H1 (cell line): ENCODE measurements at regions not wholly inside any gene's neighbourhood (a gene's known extent, or its start where the extent isn't known, plus 50 kb on each side); places are given as distances from the start of the nearest gene placed in this dataset.
A peak's percentile ranks its signal among the peaks of the same experiment; 100 is the strongest.

Experiments used
- CTCF ChIA-PET: fragments of 300-600 bp; sonication (Branson Sonifier 250); formaldehyde crosslinking; loops from one replicate; lab custom pipeline; 2021; ENCODE audit not compliant: partially characterized antibody; lab: Charles Lee
- POLR2A ChIA-PET: fragments of 300-600 bp; sonication (Branson Sonifier 250); formaldehyde crosslinking; loops from one replicate; lab custom pipeline; 2021; ENCODE audit warnings: inconsistent platforms; ENCODE audit not compliant: partially characterized antibody; lab: Charles Lee
- DNase-seq, 2 experiments: peaks; one replicate each; pipeline versions ENCODE4 v3.0.0 to v3.0.0-alpha.2; 2010 to 2022; ENCODE audit warnings: low spot score in 2 of 2, low read depth in 1 of 2, mixed read lengths in 1 of 2
- FAIRE-seq: peaks from 2 replicates; lab custom pipeline; 2011; peaks lifted over from hg19 to GRCh38; lab: Jason Lieb, UNC
- H2AFZ ChIP-seq: 2 replicates; pipeline ENCODE4 v1.8.1; 2012; ENCODE audit warnings: low read length, inconsistent platforms
- H2AK5ac ChIP-seq: 2 replicates; pipeline ENCODE4 v1.6.1; 2013; ENCODE audit warnings: low read depth, low read length
- H2BK120ac ChIP-seq: replicated peaks from 2 replicates; pipeline ENCODE3; 2013; ENCODE audit warnings: low read depth, low read length, inconsistent platforms
- H2BK12ac ChIP-seq: 2 replicates; pipeline ENCODE4 v1.6.1; 2013; ENCODE audit warnings: low read depth, low read length
- H2BK15ac ChIP-seq: 2 replicates; pipeline ENCODE4 v1.6.1; 2013; ENCODE audit warnings: low read length
- H2BK20ac ChIP-seq: 2 replicates; pipeline ENCODE4 v1.6.1; 2013; ENCODE audit warnings: low read length
- H2BK5ac ChIP-seq: 2 replicates; pipeline ENCODE4 v1.6.1; 2013; ENCODE audit warnings: low read depth, low read length
- H3K14ac ChIP-seq: 2 replicates; pipeline ENCODE4 v1.6.1; 2013; ENCODE audit warnings: inconsistent platforms; ENCODE audit not compliant: insufficient read length
- H3K18ac ChIP-seq: 2 replicates; pipeline ENCODE4 v1.6.1; 2013; ENCODE audit warnings: low read length; ENCODE audit errors: extremely low read depth
- H3K23ac ChIP-seq: 2 replicates; pipeline ENCODE4 v1.6.1; 2013; ENCODE audit warnings: inconsistent platforms; ENCODE audit not compliant: insufficient read length
- H3K23me2 ChIP-seq: 2 replicates; pipeline ENCODE4 v1.6.1; 2013; ENCODE audit warnings: low read depth, low read length
- H3K27ac ChIP-seq: 2 replicates; pipeline ENCODE4 v1.6.1; 2011; ENCODE audit warnings: low read depth, low read length, inconsistent platforms
- H3K27me3 ChIP-seq, 4 experiments: replicated peaks in 1 of 4; 1 replicate in 1 of 4; 2 replicates in 3 of 4; pipeline versions ENCODE4 v1.6.1 to v1.8.1; 2011 to 2013; ENCODE audit warnings: low read length in 3 of 4, mild to moderate bottlenecking in 3 of 4, inconsistent platforms in 2 of 4, mixed read lengths in 2 of 4, moderate library complexity in 1 of 4; ENCODE audit not compliant: control insufficient read depth in 3 of 4, insufficient read depth in 3 of 4; ENCODE audit errors: extremely low read depth in 1 of 4
- H3K36me3 ChIP-seq, 4 experiments: 2 replicates each; pipeline versions ENCODE4 v1.6.1 to v1.8.1; 2011 to 2013; ENCODE audit warnings: mild to moderate bottlenecking in 4 of 4, low read length in 3 of 4, moderate library complexity in 2 of 4, control low read depth in 1 of 4, inconsistent platforms in 1 of 4; ENCODE audit not compliant: insufficient read depth in 4 of 4, control insufficient read depth in 2 of 4
- H3K4ac ChIP-seq: replicated peaks from 2 replicates; pipeline ENCODE3; 2013; ENCODE audit warnings: low read length, low read depth, mixed read lengths, inconsistent platforms; ENCODE audit not compliant: insufficient read length
- H3K4me1 ChIP-seq, 4 experiments: replicated peaks in 1 of 4; 1 replicate in 1 of 4; 2 replicates in 3 of 4; pipeline versions ENCODE4 v1.6.1 to v1.8.1; 2011 to 2013; ENCODE audit warnings: low read length in 3 of 4, inconsistent platforms in 2 of 4, mixed read lengths in 1 of 4; ENCODE audit not compliant: insufficient read depth in 4 of 4, control insufficient read depth in 3 of 4
- H3K4me2 ChIP-seq, 2 experiments: 2 replicates each; pipeline versions ENCODE4 v1.6.1 to v1.8.1; 2011 to 2013; ENCODE audit warnings: low read depth in 2 of 2, low read length in 2 of 2, control low read depth in 1 of 2, inconsistent platforms in 1 of 2, mild to moderate bottlenecking in 1 of 2; ENCODE audit not compliant: insufficient read depth in 1 of 2
- H3K4me3 ChIP-seq, 4 experiments: fragments of 200-600, 300-600 bp in 1 of 4; sonication (generic), shearing (Covaris generic), sonication (Bioruptor Twin) in 1 of 4; 2 replicates each; pipeline versions ENCODE4 v1.5.1 to v1.8.1; 2011 to 2016; ENCODE audit warnings: low read length in 4 of 4, low read depth in 3 of 4, control low read depth in 2 of 4, inconsistent platforms in 2 of 4, mild to moderate bottlenecking in 2 of 4, mixed read lengths in 1 of 4, moderate library complexity in 1 of 4; ENCODE audit not compliant: insufficient read depth in 2 of 4; ENCODE audit errors: extremely low read depth in 1 of 4
- H3K56ac ChIP-seq: replicated peaks from 2 replicates; pipeline ENCODE3; 2013; ENCODE audit warnings: low read depth, mild to moderate bottlenecking, mixed read lengths, low read length, inconsistent platforms; ENCODE audit not compliant: insufficient read length
- H3K79me1 ChIP-seq: 2 replicates; pipeline ENCODE4 v1.6.1; 2013; ENCODE audit warnings: low read depth, low read length, control low read depth
- H3K79me2 ChIP-seq, 2 experiments: 2 replicates each; pipeline versions ENCODE4 v1.6.1 to v1.8.1; 2012 to 2013; ENCODE audit warnings: low read length in 2 of 2, mild to moderate bottlenecking in 2 of 2, inconsistent platforms in 1 of 2; ENCODE audit not compliant: insufficient read depth in 2 of 2, control insufficient read depth in 1 of 2
- H3K9ac ChIP-seq, 4 experiments: replicated peaks in 1 of 4; 1 replicate in 1 of 4; 2 replicates in 3 of 4; pipeline versions ENCODE4 v1.6.1 to v1.8.1; 2011 to 2013; ENCODE audit warnings: low read depth in 3 of 4, low read length in 3 of 4, control low read depth in 2 of 4, mild to moderate bottlenecking in 2 of 4, moderate library complexity in 2 of 4, inconsistent platforms in 1 of 4; ENCODE audit errors: extremely low read depth in 1 of 4
- H3K9me3 ChIP-seq, 2 experiments: 2 replicates each; pipeline versions ENCODE4 v1.6.1 to v1.8.1; 2012 to 2013; ENCODE audit warnings: mild to moderate bottlenecking in 2 of 2, moderate library complexity in 2 of 2, control low read depth in 1 of 2, inconsistent platforms in 1 of 2, low read depth in 1 of 2, low read length in 1 of 2, mixed read lengths in 1 of 2; ENCODE audit not compliant: insufficient read depth in 2 of 2
- H4K20me1 ChIP-seq, 2 experiments: replicated peaks in 1 of 2; 2 replicates each; pipeline versions ENCODE3 to v1.8.1; 2011 to 2013; ENCODE audit warnings: inconsistent platforms in 2 of 2, low read length in 2 of 2, mild to moderate bottlenecking in 1 of 2; ENCODE audit not compliant: insufficient read depth in 2 of 2, control insufficient read depth in 1 of 2
- H4K5ac ChIP-seq: 2 replicates; pipeline ENCODE4 v1.6.1; 2013; ENCODE audit warnings: low read length, low read depth, mixed read lengths, inconsistent platforms; ENCODE audit not compliant: insufficient read length
- H4K8ac ChIP-seq: 2 replicates; pipeline ENCODE4 v1.8.0; 2013; ENCODE audit warnings: mild to moderate bottlenecking, moderate library complexity, low read length, inconsistent platforms; ENCODE audit not compliant: insufficient read depth; ENCODE audit errors: extremely low read depth
- H4K91ac ChIP-seq: replicated peaks from 2 replicates; pipeline ENCODE3; 2013; ENCODE audit warnings: low read length, mixed read lengths, inconsistent platforms; ENCODE audit not compliant: insufficient read length
- BACH1 ChIP-seq: IDR thresholded peaks from 2 replicates; pipeline ENCODE4 v1.6.1; 2012; ENCODE audit warnings: low read length, improper control_type of control experiment
- WGBS, 2 experiments: shearing (Covaris generic) in 1 of 2; methylation state at CpG; one replicate each; pipeline versions ENCODE4 v1.1.6 to v1.1.7; 2013 to 2015; ENCODE audit warnings: low lambda C conversion rate in 2 of 2, mixed read lengths in 2 of 2, inconsistent platforms in 1 of 2, low coverage in 1 of 2, missing lambda C conversion rate in 1 of 2; ENCODE audit not compliant: insufficient replicate concordance in 2 of 2, insufficient coverage in 1 of 2, insufficient read length in 1 of 2; ENCODE audit errors: extremely low coverage in 1 of 2, missing lambda C conversion rate in 1 of 2; 5-methylcytosine and 5-hydroxymethylcytosine counted together

DNA sequence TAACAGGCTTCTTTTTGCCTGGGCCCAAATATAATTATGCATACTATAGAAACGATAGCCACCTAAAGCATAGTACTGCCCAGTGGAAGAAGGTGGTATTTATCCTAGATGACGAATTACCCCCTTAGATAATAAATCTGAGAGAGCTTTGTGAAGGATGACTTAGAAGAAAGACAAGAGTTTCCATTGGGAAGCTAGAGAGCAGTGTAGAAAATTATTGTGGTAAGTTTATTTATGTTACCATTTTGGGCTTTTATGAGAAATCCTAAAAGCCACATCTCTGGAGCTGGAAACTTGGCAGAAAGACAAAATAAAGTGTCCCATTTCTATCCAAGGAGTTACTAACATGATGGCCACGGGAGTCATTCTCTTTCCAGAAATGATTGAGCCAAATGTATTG is 172.0 kb upstream of the SEMA6A start:
- ChIA-PET POLR2A (interaction anchor here (1.3 kb wide), 1 partner anchor 9 kb away, joined by 3 read pairs; no protein-coding TSS in a partner anchor), CTCF (no interaction called here)
- Histone ChIP-seq H3K56ac (no peak overlapping the region), H3K23ac (no peak overlapping the region), H3K27me3 (no peaks in the 10 kb centered on the region), H3K79me2 (no peaks in the 10 kb centered on the region), H4K91ac (no peak overlapping the region), H3K4me1 (no peaks in the 10 kb centered on the region), H3K23me2 (no peaks in the 10 kb centered on the region), H3K4ac (no peak overlapping the region), H3K27ac (no peak overlapping the region), H3K14ac (no peak overlapping the region), H2BK120ac (no peak overlapping the region), H4K20me1 (no peaks in the 10 kb centered on the region), H3K36me3 (no peaks in the 10 kb centered on the region), H3K18ac (no peak overlapping the region), H4K5ac (no peak overlapping the region), H2AFZ (0 out of 2 replicates have a peak overlapping the region, but pooled peaks have one; percentile 57), H3K4me3 (no peak overlapping the region), H2BK5ac (no peak overlapping the region), H3K4me2 (no peak overlapping the region), H3K9me3 (peaks cover 3 to 8% of the 10 kb centered on the region in 2 experiments; a peak in 2 of 4 replicates), H3K9ac (no peak overlapping the region), H3K79me1 (no peaks in the 10 kb centered on the region), H2AK5ac (no peak overlapping the region), H2BK12ac (no peak overlapping the region), H2BK15ac (no peak overlapping the region), H4K8ac (no peak overlapping the region), H2BK20ac (no peak overlapping the region)
- WGBS, 2 experiments, result 88% methylated on average over 3 of the region's 3 CpGs; no CpG with 5 or more reads in 1 of the 2 experiments
- FAIRE-seq, result no peak
- DNase-seq, result no peak
- TF ChIP-seq BACH1, result no peak
